ENCODE measurements at regions not wholly inside any gene's neighbourhood (a gene's known extent, or its start where the extent isn't known, plus 50 kb on each side); places are given as distances from the start of the nearest gene placed in this dataset.

GRCh38 chr4:124486423-124486822, 226.1 kb downstream of the ANKRD50 start:
- no peak for TF ChIP-seq SIN3A (IDR thresholded peaks at IDR 0.05; ENCODE audit: borderline replicate concordance, low read depth, low read length)
- TF ChIP-seq EZH2phosphoT487 (IDR thresholded peaks at IDR 0.05; ENCODE audit: borderline replicate concordance, low read depth) = no peak
- TF ChIP-seq CTCF (IDR thresholded peaks at IDR 0.05) = no peak

Data from SK-N-SH (cell line).